Activated T-cell treated with anti-CD3 and anti-CD28 coated beads, Interleukin-2, amount 50 U/mL, for 72 hours (primary cell): ENCODE measurements at regions not wholly inside any gene's neighbourhood (a gene's known extent, or its start where the extent isn't known, plus 50 kb on each side); places are given as distances from the start of the nearest gene placed in this dataset.
A peak's percentile ranks its signal among the peaks of the same experiment; 100 is the strongest.

Source experiments
- ATAC-seq, 2 donors: fragments of 150-1000 bp; cut with Tn5 transposase; replicated peaks in 1 of 2; 2 replicates each; pipeline ENCODE4 v1.10.0; 2021; ENCODE audit warnings: moderate library complexity in 2 of 2, mild to moderate bottlenecking in 1 of 2
- DNase-seq, 2 donors: peaks; one replicate each; pipeline ENCODE4 v3.0.0; 2021 to 2022; ENCODE audit warnings: mixed read lengths in 1 of 2
- H3K27ac Mint-ChIP-seq: one replicate; pipeline ENCODE4 v1.8.0; 2022; ENCODE audit warnings: mild to moderate bottlenecking, moderate library complexity, mixed read lengths
- H3K27me3 Mint-ChIP-seq: one replicate; pipeline ENCODE4 v1.8.0; 2022; ENCODE audit warnings: low read depth, mixed read lengths
- H3K36me3 Mint-ChIP-seq, 2 donors: one replicate each; pipeline ENCODE4 v1.8.0; 2022; ENCODE audit warnings: mixed read lengths in 2 of 2, mild to moderate bottlenecking in 1 of 2; ENCODE audit not compliant: insufficient read depth in 2 of 2
- H3K4me1 Mint-ChIP-seq: one replicate; pipeline ENCODE4 v1.8.0; 2022; ENCODE audit warnings: low read depth, mixed read lengths
- H3K4me3 Mint-ChIP-seq, 2 donors: one replicate each; pipeline ENCODE4 v1.8.0; 2022; ENCODE audit warnings: mild to moderate bottlenecking in 2 of 2, mixed read lengths in 2 of 2, moderate library complexity in 2 of 2
- H3K9me3 Mint-ChIP-seq, 2 donors: one replicate each; pipeline ENCODE4 v1.8.0; 2022; ENCODE audit warnings: mixed read lengths in 2 of 2

DNA sequence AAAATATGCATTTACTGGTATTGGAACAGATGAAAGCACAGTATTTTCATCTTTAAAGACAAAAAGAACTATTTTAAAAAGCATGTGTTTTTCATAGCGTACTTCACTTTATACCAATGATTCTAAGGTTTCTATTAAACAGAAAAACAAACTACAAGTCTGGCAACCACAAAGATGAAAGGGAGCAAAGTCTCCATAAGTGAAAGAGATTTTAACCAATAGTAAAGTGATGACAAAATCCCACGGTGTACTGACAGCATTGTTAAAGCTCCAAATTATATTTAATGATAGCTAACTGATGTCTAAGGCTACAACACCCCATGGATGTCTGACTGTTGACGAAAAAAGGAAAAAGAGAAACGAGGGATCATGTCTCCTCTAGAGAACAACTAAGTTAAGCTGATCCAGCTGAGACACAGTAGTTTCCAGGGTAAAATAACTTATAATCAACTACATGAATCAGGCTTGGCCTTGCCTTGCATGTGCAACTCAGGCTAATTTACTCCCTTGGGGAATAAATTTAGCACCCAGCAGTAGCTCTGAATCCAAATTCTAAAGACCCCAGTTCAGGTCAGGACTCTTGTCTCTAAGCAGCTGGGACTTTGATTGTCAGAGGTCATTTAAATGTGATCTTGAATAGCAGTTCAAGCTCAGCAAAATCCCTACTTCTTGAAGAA is 56.0 kb upstream of the TAB2 start:
- H3K4me3 Mint-ChIP-seq = peak overlapping the region; percentile 36 to 72
- DNase-seq (no peak), ATAC-seq (no peak)
- peaks cover 49% of the 10 kb centered on the region for H3K4me1 Mint-ChIP-seq
- H3K27ac Mint-ChIP-seq = peak overlapping the region; percentile 56
- no peaks in the 10 kb centered on the region for H3K9me3 Mint-ChIP-seq
- H3K36me3 Mint-ChIP-seq = no peaks in the 10 kb centered on the region
- H3K27me3 Mint-ChIP-seq = no peaks in the 10 kb centered on the region

DNA sequence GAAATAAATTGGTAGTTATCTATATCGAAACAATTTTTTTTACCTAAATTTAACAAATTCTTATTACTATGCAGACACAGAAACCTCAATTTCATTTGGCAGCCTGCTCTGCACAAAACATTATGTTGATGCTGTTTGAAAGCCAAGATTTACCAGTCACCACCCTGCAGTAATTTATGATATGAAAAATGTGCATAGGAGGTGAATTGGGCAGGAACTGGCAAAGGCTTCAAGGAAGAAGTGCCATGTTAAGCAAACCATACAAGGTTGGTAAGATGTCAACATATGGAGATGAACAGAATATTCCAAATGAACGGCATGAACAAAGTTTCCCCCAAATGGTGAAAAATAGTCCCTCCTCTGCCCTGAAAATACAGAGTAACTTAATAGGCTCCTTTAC is 54.2 kb upstream of the TAB2 start:
- Mint-ChIP-seq H3K4me1 (peaks cover 56% of the 10 kb centered on the region), H3K36me3 (no peaks in the 10 kb centered on the region), H3K9me3 (no peaks in the 10 kb centered on the region), H3K27ac (no peak overlapping the region), H3K27me3 (no peaks in the 10 kb centered on the region), H3K4me3 (no peak overlapping the region)
- ATAC-seq (no peak), DNase-seq (no peak)

DNA sequence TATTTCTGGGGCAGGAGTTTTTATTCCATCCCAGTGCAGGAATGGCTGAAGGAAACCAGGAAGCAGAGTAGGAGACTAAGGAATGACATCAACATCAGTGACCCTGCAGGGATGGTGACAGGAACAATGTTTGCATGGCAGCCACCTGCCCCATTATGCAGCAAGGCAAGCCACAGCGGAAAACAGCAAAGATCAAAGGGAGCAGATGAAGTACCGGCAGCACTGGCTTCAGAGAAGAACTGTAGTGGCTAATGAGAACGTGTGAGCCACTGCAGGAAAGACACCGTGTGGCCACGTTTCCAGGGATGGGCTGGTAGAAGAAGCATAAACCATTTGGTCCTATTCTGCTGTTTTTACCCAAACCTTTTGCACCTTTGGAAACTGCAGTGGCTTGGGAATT is 52.9 kb upstream of the TAB2 start:
- Mint-ChIP-seq H3K27me3 (no peaks in the 10 kb centered on the region), H3K4me1 (peaks cover 50% of the 10 kb centered on the region), H3K4me3 (peak overlapping the region; percentile 55 to 57), H3K9me3 (no peaks in the 10 kb centered on the region), H3K36me3 (no peaks in the 10 kb centered on the region), H3K27ac (no peak overlapping the region)
- DNase-seq = peak in 1 of 2 donors; percentile 10
- peak in 1 of 2 donors; percentile 39 for ATAC-seq

DNA sequence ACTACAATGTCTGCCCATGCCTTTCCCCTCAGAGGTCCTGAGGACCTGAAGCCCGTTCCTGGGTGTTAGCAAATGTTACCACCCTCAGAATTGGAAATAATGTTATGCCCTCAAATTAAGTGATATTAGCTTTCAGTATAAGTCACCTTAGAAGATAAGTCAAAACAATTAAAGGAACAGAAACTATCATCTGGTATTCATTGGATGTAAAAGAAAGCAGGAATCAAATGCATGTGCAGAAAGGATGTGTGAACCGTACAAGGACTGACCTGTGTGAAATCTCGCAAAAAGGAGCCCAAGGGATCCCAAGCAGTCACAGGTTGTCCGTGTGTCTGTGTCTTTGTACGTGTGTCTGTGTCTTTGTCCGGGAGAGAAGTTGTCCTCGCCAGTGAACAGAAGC is 51.6 kb upstream of the TAB2 start:
- ATAC-seq = no peak
- Mint-ChIP-seq H3K27ac (no peak overlapping the region), H3K4me3 (no peak overlapping the region), H3K27me3 (no peaks in the 10 kb centered on the region), H3K4me1 (peaks cover 53% of the 10 kb centered on the region), H3K36me3 (no peaks in the 10 kb centered on the region), H3K9me3 (peaks cover 0 to 1% of the 10 kb centered on the region in 2 donors)
- no peak for DNase-seq

DNA sequence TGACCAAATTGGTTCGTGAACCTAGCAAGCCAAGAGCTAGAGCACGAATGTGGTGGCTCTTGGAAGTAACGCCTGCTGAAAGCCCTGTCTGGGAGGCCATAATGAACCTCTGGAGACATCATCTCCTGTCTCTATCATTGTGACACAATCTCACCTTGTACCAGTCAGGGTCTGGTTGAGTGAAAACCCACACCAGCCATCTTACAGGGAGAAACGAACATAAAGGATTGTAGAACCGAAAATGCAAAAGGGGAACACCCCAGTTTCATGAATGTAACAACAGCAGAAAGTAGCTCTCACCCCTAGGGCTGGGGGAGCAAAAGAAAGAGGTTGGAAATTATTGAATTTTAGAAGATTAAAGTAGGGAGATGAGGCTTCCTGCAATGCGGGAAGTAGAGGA is 50.9 kb upstream of the TAB2 start:
- no peak overlapping the region for H3K27ac Mint-ChIP-seq
- ATAC-seq = no peak
- H3K27me3 Mint-ChIP-seq = no peaks in the 10 kb centered on the region
- H3K36me3 Mint-ChIP-seq = peaks cover 0 to 2% of the 10 kb centered on the region in 2 donors
- DNase-seq = no peak
- peaks cover 53% of the 10 kb centered on the region for H3K4me1 Mint-ChIP-seq
- peaks cover 0 to 1% of the 10 kb centered on the region in 2 donors for H3K9me3 Mint-ChIP-seq
- H3K4me3 Mint-ChIP-seq = peak overlapping the region in 1 of 2 donors; percentile 28

DNA sequence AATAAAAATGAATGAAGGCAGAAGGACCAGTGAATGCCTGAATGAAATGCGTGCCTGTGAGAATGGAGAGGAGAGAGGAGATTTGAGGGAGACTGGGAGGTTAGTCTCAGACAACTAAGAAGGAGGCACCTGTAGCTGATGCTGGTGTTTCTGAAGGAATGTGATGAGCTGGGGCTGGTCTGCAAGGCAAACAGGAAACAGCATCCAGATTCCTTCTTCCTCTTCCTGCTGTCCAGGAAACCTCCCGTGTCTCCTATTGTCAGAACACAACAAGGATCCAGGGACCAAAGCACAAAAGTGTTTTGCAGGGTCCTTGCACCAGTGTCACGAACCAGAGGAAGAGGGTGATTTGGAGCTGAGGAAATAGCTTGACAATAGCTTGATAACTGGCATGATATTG is 50.4 kb upstream of the TAB2 start:
- Mint-ChIP-seq H3K4me3 (no peak overlapping the region), H3K27ac (no peak overlapping the region), H3K27me3 (no peaks in the 10 kb centered on the region), H3K36me3 (peaks cover 0 to 5% of the 10 kb centered on the region in 2 donors), H3K4me1 (peaks cover 53% of the 10 kb centered on the region), H3K9me3 (peaks cover 0 to 1% of the 10 kb centered on the region in 2 donors)
- no peak for ATAC-seq
- DNase-seq = no peak

DNA sequence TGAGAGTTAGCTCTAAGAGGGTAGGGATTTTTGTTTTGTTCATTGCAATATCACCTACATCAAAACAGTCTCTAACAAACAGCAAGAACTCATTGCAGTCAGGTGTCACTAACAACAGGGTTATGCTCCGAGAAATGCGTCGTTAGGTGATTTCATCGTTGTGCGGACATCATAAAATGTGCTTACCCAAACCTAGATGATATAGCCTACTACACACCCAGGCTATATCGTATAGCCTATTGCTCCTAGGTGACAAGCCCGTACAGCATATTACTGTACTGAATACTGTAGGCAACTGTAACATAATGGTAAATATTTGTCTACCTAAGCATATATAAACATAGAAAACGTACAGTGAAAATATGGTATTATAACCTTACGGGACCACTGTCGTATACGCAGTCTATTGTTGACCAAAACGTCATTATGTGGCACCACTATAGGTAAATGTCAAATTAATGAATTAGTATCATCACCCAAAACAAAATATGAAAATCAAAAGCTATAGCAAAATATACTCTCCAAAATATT is 49.9 kb upstream of the TAB2 start:
- peaks cover 57% of the 10 kb centered on the region for H3K4me1 Mint-ChIP-seq
- H3K4me3 Mint-ChIP-seq = no peak overlapping the region
- no peak for ATAC-seq

More for the DNA sequence above, 49.9 kb upstream of the TAB2 start:
- DNase-seq = no peak
- no peak overlapping the region for H3K27ac Mint-ChIP-seq
- H3K36me3 Mint-ChIP-seq = peaks cover 2 to 5% of the 10 kb centered on the region in 2 donors
- H3K9me3 Mint-ChIP-seq = peaks cover 2 to 3% of the 10 kb centered on the region in 2 donors
- H3K27me3 Mint-ChIP-seq = no peaks in the 10 kb centered on the region
